ENCODE measurements at regions not wholly inside any gene's neighbourhood (a gene's known extent, or its start where the extent isn't known, plus 50 kb on each side); places are given as distances from the start of the nearest gene placed in this dataset.

DNA sequence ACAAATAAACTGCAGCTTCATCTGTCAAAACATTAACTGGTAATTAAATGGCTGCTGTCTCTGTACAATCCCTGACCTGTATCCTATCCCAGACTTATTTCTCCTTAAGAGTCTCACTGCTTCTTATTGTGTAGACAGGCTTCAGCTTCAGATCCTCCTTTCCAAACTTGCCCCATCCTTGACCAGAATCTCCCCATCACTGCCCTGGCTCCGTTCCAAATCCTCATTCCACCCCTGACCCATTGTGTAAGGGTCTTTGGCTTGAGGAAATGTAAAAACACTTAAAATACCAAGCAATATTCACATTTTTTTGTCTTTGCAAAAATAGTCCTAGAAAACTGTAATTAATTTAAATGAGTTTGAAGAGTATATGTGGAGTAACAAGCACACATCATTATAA, 152.6 kb upstream of the VEGFC start:
- TF ChIP-seq, protein P1, sequence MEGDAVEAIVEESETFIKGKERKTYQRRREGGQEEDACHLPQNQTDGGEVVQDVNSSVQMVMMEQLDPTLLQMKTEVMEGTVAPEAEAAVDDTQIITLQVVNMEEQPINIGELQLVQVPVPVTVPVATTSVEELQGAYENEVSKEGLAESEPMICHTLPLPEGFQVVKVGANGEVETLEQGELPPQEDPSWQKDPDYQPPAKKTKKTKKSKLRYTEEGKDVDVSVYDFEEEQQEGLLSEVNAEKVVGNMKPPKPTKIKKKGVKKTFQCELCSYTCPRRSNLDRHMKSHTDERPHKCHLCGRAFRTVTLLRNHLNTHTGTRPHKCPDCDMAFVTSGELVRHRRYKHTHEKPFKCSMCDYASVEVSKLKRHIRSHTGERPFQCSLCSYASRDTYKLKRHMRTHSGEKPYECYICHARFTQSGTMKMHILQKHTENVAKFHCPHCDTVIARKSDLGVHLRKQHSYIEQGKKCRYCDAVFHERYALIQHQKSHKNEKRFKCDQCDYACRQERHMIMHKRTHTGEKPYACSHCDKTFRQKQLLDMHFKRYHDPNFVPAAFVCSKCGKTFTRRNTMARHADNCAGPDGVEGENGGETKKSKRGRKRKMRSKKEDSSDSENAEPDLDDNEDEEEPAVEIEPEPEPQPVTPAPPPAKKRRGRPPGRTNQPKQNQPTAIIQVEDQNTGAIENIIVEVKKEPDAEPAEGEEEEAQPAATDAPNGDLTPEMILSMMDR (IDR thresholded peaks at IDR 0.05): no peak
- Histone ChIP-seq H3K4me3 (no peak overlapping the region), H3K27ac (no peak overlapping the region)
- DNase-seq (ENCODE audit: low spot score): no peak

DNA sequence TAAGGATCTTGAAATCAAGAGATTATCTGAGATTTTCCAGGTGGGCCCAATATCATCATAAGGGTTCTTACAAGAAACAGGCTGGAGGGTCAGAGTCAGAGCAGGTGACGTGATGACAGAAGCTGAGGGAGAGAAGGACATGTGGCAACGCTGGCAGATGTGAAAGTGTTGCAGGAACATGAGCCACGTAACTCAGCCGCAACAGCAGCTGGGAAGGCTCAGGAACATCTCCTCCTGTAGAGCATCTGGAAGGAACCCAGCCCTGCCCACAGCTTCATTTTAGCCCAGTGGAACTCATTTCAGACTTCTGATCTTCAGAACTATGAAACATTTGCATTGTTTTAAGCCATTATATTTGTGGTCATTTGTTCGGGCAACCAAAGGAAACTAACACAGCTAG, 156.3 kb upstream of the VEGFC start:
- DNase-seq (ENCODE audit: low spot score): no peak
- H3K27ac ChIP-seq: no peak overlapping the region
- TF ChIP-seq, protein P1 (IDR thresholded peaks at IDR 0.05): no peak
- H3K4me3 ChIP-seq: no peak overlapping the region

DNA sequence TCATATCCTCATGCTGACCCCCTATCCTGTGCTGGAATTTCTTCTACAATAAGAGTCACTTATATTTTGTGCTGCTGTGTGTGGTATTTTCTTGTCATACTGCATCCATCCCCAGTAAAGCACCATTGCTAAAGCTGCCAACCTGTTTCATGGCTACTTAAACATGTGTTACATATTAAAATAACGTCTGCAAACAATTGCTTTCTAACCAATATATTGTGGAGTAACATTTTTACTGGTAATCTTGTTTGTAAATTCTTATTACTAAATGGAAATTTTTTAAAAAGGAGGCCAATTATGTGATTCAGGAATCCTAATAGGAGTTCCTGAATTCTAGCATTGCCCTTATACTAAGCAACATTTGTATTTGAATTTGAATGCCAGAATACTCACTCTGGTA, 160.3 kb upstream of the VEGFC start:
- TF ChIP-seq, protein P1 (IDR thresholded peaks at IDR 0.05): no peak
- Histone ChIP-seq H3K4me3 (no peak overlapping the region), H3K27ac (no peak overlapping the region)
- no peak for DNase-seq (ENCODE audit: low spot score)

GRCh38 chr4:176957353-176958118, 164.8 kb upstream of the VEGFC start:
- no peak for DNase-seq (ENCODE audit: low spot score)
- Histone ChIP-seq H3K4me3 (no peak overlapping the region), H3K27ac (no peak overlapping the region)
- TF ChIP-seq, protein P1 (IDR thresholded peaks at IDR 0.05): no peak

GRCh38 chr4:176959980-176960379, 167.3 kb upstream of the VEGFC start:
- no peak for DNase-seq (ENCODE audit: low spot score)
- Histone ChIP-seq H3K27ac (no peak overlapping the region), H3K4me3 (no peak overlapping the region)
- TF ChIP-seq, protein P1 (IDR thresholded peaks at IDR 0.05): no peak

GRCh38 chr4:176963121-176963520, 170.4 kb upstream of the VEGFC start:
- Histone ChIP-seq H3K4me3 (no peak overlapping the region), H3K27ac (no peak overlapping the region)
- DNase-seq (ENCODE audit: low spot score): no peak
- TF ChIP-seq, protein P1 (IDR thresholded peaks at IDR 0.05): no peak

GRCh38 chr4:176964116-176964691, 171.5 kb upstream of the VEGFC start:
- TF ChIP-seq, protein P1 (IDR thresholded peaks at IDR 0.05): no peak
- Histone ChIP-seq H3K27ac (no peak overlapping the region), H3K4me3 (no peak overlapping the region)
- DNase-seq (ENCODE audit: low spot score): no peak
